Esophagus squamous epithelium (tissue), 5 donors: ENCODE measurements at regions not wholly inside any gene's neighbourhood (a gene's known extent, or its start where the extent isn't known, plus 50 kb on each side); places are given as distances from the start of the nearest gene placed in this dataset.
"Not testable (repeated sequence)": the region's sequence is repeated elsewhere in the genome, so short reads cannot be mapped to it uniquely, and the experiment has no call there.

Experiments
- DNase-seq: peaks from one replicate; lab custom pipeline; 2025; lab: John Stamatoyannopoulos, UW
- H3K27ac ChIP-seq, 4 donors: fragments of 200-600 bp; sonication (generic); one replicate each; pipeline ENCODE4 v1.5.1; 2016 to 2019; ENCODE audit warnings: mild to moderate bottlenecking in 1 of 4
- H3K27me3 ChIP-seq, 4 donors: fragments of 200-600 bp; sonication (generic); 1 replicate in 3 of 4; 2 replicates in 1 of 4; pipeline versions ENCODE4 v1.5.1 to v1.6.0; 2017 to 2021; ENCODE audit warnings: antibody characterized with exemption in 1 of 4
- H3K36me3 ChIP-seq, 3 donors: fragments of 200-600 bp; sonication (generic); one replicate each; pipeline ENCODE4 v1.5.1; 2016 to 2019
- H3K4me1 ChIP-seq, 3 donors: fragments of 200-600 bp; sonication (generic); one replicate each; pipeline ENCODE4 v1.5.1; 2017 to 2019
- H3K4me3 ChIP-seq, 4 donors: fragments of 200-600 bp; sonication (generic); 1 replicate in 3 of 4; 2 replicates in 1 of 4; pipeline ENCODE4 v1.5.1; 2016 to 2019; ENCODE audit warnings: mild to moderate bottlenecking in 2 of 4, moderate library complexity in 1 of 4
- H3K9me3 ChIP-seq, 3 donors: fragments of 200-600 bp; sonication (generic); one replicate each; pipeline ENCODE4 v1.5.1; 2016 to 2019
- POLR2A ChIP-seq, 4 donors: fragments of 450-650 bp; IDR thresholded peaks; one replicate each; pipeline ENCODE4 v1.6.1; 2017; ENCODE audit warnings: antibody characterized with exemption in 4 of 4, mild to moderate bottlenecking in 4 of 4, moderate library complexity in 3 of 4
- WGBS, 2 donors: methylation state at CpG; one replicate each; pipeline ENCODE4 v1.1.5; 2018; 5-methylcytosine and 5-hydroxymethylcytosine counted together
- intact Hi-C: fragments of 100-400 bp; cut with DNase I; formaldehyde crosslinking; loops from one replicate; pipeline ENCODE4 v1.15.0; 2022
- TF ChIP-seq, protein P1 (sequence below), 6 experiments: fragments of 450-650 bp in 4 of 6; fragments of 200-600 bp in 2 of 6; sonication (generic) in 2 of 6; IDR thresholded peaks; one replicate each; pipeline ENCODE4 v1.5.1; 2016 to 2019; ENCODE audit warnings: antibody characterized with exemption in 6 of 6, mild to moderate bottlenecking in 4 of 6, moderate library complexity in 4 of 6
- donor health status: DM: yes; HTN: yes; CAD: no.

DNA sequence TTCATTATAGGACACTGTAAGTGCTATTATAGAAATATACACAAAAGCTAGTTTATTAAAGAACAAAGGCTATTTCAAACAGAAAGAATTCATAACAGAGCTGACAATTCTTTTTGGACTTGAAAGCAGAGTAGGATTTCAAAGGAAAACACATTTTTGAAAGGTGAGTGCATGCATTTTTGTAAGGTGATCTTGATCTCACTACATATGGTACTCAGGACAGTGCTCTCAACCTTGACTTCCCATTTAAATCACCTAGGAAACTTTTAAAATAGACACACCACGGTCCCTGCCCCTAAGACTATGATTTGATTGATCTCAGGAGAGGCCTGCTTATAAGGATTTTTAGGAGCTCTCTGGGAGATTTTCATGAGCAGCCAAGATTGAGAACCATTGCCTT is 1362.0 kb downstream of the CDH8 start:
- intact Hi-C loops, result no loop called here
- 19 to 31% methylated on average over 1 of the region's 1 CpG for WGBS, 2 donors

DNA sequence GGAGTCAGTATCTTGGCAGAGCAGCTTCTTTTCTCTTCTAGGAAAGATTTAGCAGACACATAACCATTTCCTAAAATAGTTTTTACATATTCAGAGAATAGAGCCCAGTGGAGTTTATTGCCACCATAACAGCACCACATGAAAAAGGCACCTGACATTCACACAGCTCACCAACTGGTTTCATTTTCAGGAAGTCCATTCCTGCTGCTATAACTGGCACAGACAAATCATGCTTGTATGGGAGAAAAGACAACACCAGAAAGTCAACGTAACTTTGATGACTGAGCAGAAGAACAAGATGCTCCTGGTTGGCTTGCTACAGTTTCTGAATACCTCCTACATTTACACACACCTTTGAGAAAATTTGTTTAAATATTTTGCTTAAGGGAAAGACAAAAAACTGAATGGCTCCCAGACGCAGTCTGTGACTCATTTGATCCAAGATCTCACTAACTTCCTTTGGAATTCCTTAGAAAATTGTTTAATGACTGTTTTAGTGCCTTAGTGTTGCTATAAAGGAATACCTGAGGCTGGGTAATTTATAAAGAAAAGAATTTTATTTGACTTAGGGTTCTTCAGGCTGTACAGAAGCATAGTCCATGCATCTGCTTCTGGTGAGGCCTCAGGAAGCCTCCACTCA is 1380.6 kb downstream of the CDH8 start:
- no peak for TF ChIP-seq POLR2A (IDR thresholded peaks at IDR 0.05)
- TF ChIP-seq, protein P1, sequence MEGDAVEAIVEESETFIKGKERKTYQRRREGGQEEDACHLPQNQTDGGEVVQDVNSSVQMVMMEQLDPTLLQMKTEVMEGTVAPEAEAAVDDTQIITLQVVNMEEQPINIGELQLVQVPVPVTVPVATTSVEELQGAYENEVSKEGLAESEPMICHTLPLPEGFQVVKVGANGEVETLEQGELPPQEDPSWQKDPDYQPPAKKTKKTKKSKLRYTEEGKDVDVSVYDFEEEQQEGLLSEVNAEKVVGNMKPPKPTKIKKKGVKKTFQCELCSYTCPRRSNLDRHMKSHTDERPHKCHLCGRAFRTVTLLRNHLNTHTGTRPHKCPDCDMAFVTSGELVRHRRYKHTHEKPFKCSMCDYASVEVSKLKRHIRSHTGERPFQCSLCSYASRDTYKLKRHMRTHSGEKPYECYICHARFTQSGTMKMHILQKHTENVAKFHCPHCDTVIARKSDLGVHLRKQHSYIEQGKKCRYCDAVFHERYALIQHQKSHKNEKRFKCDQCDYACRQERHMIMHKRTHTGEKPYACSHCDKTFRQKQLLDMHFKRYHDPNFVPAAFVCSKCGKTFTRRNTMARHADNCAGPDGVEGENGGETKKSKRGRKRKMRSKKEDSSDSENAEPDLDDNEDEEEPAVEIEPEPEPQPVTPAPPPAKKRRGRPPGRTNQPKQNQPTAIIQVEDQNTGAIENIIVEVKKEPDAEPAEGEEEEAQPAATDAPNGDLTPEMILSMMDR (IDR thresholded peaks at IDR 0.05), result no peak
- intact Hi-C loops, result no loop called here
- no peak for DNase-seq
- H3K36me3 ChIP-seq, result no peaks in the 10 kb centered on the region
- no peaks in the 10 kb centered on the region for H3K9me3 ChIP-seq
- no peaks in the 10 kb centered on the region for H3K4me1 ChIP-seq
- no peaks in the 10 kb centered on the region for H3K27me3 ChIP-seq
- H3K4me3 ChIP-seq, result no peak overlapping the region
- 39 to 43% methylated on average over 2 of the region's 2 CpGs for WGBS, 2 donors
- H3K27ac ChIP-seq, result no peak overlapping the region

More for the DNA sequence above, 1362.0 kb downstream of the CDH8 start:
- H3K27me3 ChIP-seq, result no peaks in the 10 kb centered on the region
- no peak overlapping the region for H3K27ac ChIP-seq
- no peaks in the 10 kb centered on the region for H3K36me3 ChIP-seq
- TF ChIP-seq, protein P1 (IDR thresholded peaks at IDR 0.05), result no peak
- TF ChIP-seq POLR2A (IDR thresholded peaks at IDR 0.05), result no peak
- no peak overlapping the region for H3K4me3 ChIP-seq
- H3K9me3 ChIP-seq, result peaks cover 0 to 6% (median 0%) of the 10 kb centered on the region in 3 donors
- no peak for DNase-seq
- H3K4me1 ChIP-seq, result no peaks in the 10 kb centered on the region

DNA sequence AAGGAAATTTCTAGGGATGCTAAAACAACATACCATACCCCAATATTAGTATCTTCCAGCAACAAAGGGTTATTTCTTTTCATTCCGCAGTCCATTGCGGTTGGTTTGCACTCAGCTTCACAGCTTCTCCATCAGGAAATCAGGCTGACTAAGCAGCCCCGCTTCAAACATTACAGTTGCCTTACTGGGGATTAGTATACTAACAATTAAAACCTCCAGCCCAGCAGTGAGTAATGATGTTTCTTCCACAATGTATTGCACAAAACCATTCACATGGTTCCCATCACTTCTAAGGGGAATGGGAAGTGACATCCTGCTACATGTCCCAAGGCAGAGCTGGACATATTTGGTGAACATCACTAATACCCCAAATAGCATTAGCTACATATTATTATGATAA is 1384.9 kb downstream of the CDH8 start:
- intact Hi-C loops, result no loop called here
- WGBS, 2 donors, result 68 to 69% methylated on average over 3 of the region's 3 CpGs
- TF ChIP-seq POLR2A (IDR thresholded peaks at IDR 0.05), result no peak
- TF ChIP-seq, protein P1 (IDR thresholded peaks at IDR 0.05), result no peak

DNA sequence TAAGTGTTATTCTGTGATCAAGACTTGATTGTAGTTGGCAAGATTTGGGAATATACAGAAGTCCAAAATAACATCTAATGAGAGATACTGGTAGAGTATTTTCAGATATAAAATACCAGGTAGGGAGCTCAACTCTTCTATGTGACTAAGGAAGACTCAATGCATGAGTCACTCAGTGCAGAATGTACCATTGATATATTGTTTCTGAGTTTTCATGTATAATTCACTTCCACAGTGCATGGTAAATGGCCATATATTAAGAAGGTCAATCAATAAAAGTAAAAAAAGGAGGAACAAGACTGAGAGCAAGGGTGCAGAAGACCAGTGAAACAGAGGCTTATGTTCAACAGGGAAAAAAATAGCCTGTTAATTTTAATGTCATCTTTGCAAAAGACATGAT is 1387.9 kb downstream of the CDH8 start:
- no peak overlapping the region for H3K4me3 ChIP-seq
- no peaks in the 10 kb centered on the region for H3K4me1 ChIP-seq
- no peaks in the 10 kb centered on the region for H3K36me3 ChIP-seq
- H3K27ac ChIP-seq, result no peak overlapping the region
- TF ChIP-seq POLR2A (IDR thresholded peaks at IDR 0.05), result no peak
- TF ChIP-seq, protein P1 (IDR thresholded peaks at IDR 0.05), result no peak
- no peaks in the 10 kb centered on the region for H3K27me3 ChIP-seq
- intact Hi-C loops, result no loop called here
- H3K9me3 ChIP-seq, result no peaks in the 10 kb centered on the region
- no peak for DNase-seq

More for the DNA sequence above, 1384.9 kb downstream of the CDH8 start:
- DNase-seq, result no peak
- H3K36me3 ChIP-seq, result no peaks in the 10 kb centered on the region
- H3K4me3 ChIP-seq, result no peak overlapping the region
- H3K27ac ChIP-seq, result no peak overlapping the region
- no peaks in the 10 kb centered on the region for H3K4me1 ChIP-seq
- no peaks in the 10 kb centered on the region for H3K9me3 ChIP-seq
- H3K27me3 ChIP-seq, result no peaks in the 10 kb centered on the region

DNA sequence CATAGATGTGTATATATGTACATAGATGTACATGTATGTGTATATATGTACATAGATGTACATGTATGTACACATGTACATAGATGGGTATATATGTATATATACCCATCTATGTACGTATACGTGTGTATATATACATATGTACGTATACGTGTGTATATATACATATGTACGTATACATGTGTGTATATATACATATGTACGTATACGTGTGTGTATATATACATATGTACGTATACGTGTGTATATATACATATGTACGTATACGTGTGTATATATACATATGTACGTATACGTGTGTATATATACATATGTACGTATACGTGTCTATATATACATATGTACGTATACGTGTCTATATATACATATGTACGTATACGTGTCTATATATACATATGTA is 1388.8 kb downstream of the CDH8 start:
- H3K4me3 ChIP-seq, DNase-seq, H3K4me1 ChIP-seq, H3K36me3 ChIP-seq, H3K27me3 ChIP-seq, H3K9me3 ChIP-seq, intact Hi-C loops, H3K27ac ChIP-seq: not testable (repeated sequence)
- 91 to 92% methylated on average over 19 of the region's 19 CpGs for WGBS, 2 donors

DNA sequence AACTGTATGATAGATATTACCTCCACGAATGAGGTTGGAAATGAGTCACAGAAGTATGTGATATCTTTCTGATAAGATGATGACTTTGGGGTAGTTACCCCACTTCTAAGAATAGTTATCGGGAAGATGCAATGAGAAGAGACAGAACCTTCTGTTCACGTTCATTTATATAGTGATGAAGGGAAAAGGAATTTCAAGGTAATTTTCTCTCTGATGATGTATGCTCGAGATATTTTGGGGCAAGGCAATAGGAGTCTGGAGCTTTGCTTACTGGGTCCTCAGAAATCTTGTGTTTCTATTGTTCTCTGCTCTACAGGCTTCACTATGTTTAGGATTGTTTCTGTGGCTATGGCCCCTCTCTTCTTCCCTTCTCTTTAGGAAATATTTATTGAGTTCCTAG is 1389.6 kb downstream of the CDH8 start:
- no peaks in the 10 kb centered on the region for H3K27me3 ChIP-seq
- no peaks in the 10 kb centered on the region for H3K4me1 ChIP-seq
- no peak for TF ChIP-seq POLR2A (IDR thresholded peaks at IDR 0.05)
- TF ChIP-seq, protein P1 (IDR thresholded peaks at IDR 0.05), result no peak
- no peaks in the 10 kb centered on the region for H3K9me3 ChIP-seq
- H3K4me3 ChIP-seq, result no peak overlapping the region
- intact Hi-C loops, result no loop called here
- no peak overlapping the region for H3K27ac ChIP-seq
- H3K36me3 ChIP-seq, result no peaks in the 10 kb centered on the region
- no peak for DNase-seq
- WGBS, 2 donors, result 69 to 77% methylated on average over 4 of the region's 4 CpGs
